HG02970 (cell line): ENCODE measurements at regions not wholly inside any gene's neighbourhood (a gene's known extent, or its start where the extent isn't known, plus 50 kb on each side); places are given as distances from the start of the nearest gene placed in this dataset.
"Not testable (repeated sequence)": the region's sequence is repeated elsewhere in the genome, so short reads cannot be mapped to it uniquely, and the experiment has no call there.

ENCODE experiments used
- ATAC-seq: cut with Tn5 transposase; IDR thresholded peaks from one replicate; pipeline ENCODE4 v1.9.1; 2021; ENCODE audit warnings: mild to moderate bottlenecking, moderate library complexity, moderate number of reproducible peaks; ENCODE audit not compliant: unreplicated experiment, low FRiP score

- ATAC-seq, result no peak
Measured at GRCh38 chr2:57397550-57398360, 648.9 kb upstream of the VRK2 start.

GRCh38 chr2:57399057-57399456 is 647.5 kb upstream of the VRK2 start:
- no peak for ATAC-seq

- ATAC-seq, result no peak
Measured at GRCh38 chr2:57402096-57402495, 644.5 kb upstream of the VRK2 start.

GRCh38 chr2:57402755-57403154 is 643.9 kb upstream of the VRK2 start:
- no peak for ATAC-seq

GRCh38 chr2:57407772-57408201 is 638.8 kb upstream of the VRK2 start:
- ATAC-seq, result no peak

- ATAC-seq, result no peak
Measured at GRCh38 chr2:57408587-57408986, 638.0 kb upstream of the VRK2 start.

- no peak for ATAC-seq
Measured at GRCh38 chr2:57417007-57417406, 629.6 kb upstream of the VRK2 start.

- ATAC-seq, result not testable (repeated sequence)
Measured at GRCh38 chr2:57418859-57419346, 627.7 kb upstream of the VRK2 start.

- no peak for ATAC-seq
Measured at GRCh38 chr2:57429831-57430230, 616.8 kb upstream of the VRK2 start.

GRCh38 chr2:57432528-57432927 is 614.1 kb upstream of the VRK2 start:
- no peak for ATAC-seq

- no peak for ATAC-seq
Measured at GRCh38 chr2:57434441-57434840, 612.2 kb upstream of the VRK2 start.

- no peak for ATAC-seq
Measured at GRCh38 chr2:57434972-57435371, 611.6 kb upstream of the VRK2 start.

- no peak for ATAC-seq
Measured at GRCh38 chr2:57437077-57437476, 609.5 kb upstream of the VRK2 start.

- no peak for ATAC-seq
Measured at GRCh38 chr2:57440437-57440836, 606.2 kb upstream of the VRK2 start.

- ATAC-seq, result no peak
Measured at GRCh38 chr2:57443086-57443485, 603.5 kb upstream of the VRK2 start.

- ATAC-seq, result no peak
Measured at GRCh38 chr2:57443973-57444521, 602.6 kb upstream of the VRK2 start.

- ATAC-seq, result no peak
Measured at GRCh38 chr2:57444752-57445430, 601.7 kb upstream of the VRK2 start.

GRCh38 chr2:57448816-57449215 is 597.8 kb upstream of the VRK2 start:
- ATAC-seq, result no peak

- no peak for ATAC-seq
Measured at GRCh38 chr2:57450170-57450569, 596.4 kb upstream of the VRK2 start.

- no peak for ATAC-seq
Measured at GRCh38 chr2:57452634-57453033, 594.0 kb upstream of the VRK2 start.

- no peak for ATAC-seq
Measured at GRCh38 chr2:57453945-57454344, 592.7 kb upstream of the VRK2 start.
